SK-N-SH treated with all-trans-retinoic acid at 6 μM for 48 hours (cell line): ENCODE measurements at regions not wholly inside any gene's neighbourhood (a gene's known extent, or its start where the extent isn't known, plus 50 kb on each side); places are given as distances from the start of the nearest gene placed in this dataset.

ENCODE experiments used
- ATAC-seq: fragments of 200-7000 bp; cut with Tn5 transposase; 3 replicates; pipeline ENCODE4 v1.9.1; 2020; ENCODE audit warnings: mild to moderate bottlenecking, moderate library complexity
- ARNTL ChIP-seq: fragments of 450-650 bp; formaldehyde crosslinking; IDR thresholded peaks from 2 replicates; pipeline ENCODE4 v1.5.0; 2020; ENCODE audit warnings: low read depth, mild to moderate bottlenecking, moderate library complexity, borderline replicate concordance
- BACH2 ChIP-seq: fragments of 250-450 bp; sonication (Bioruptor Pico); IDR thresholded peaks from 2 replicates; pipeline ENCODE4 v1.9.0; 2021; ENCODE audit warnings: mild to moderate bottlenecking, borderline replicate concordance
- CSDC2 ChIP-seq: fragments of 250-450 bp; sonication (Bioruptor Pico); IDR thresholded peaks from 2 replicates; pipeline ENCODE4 v1.5.0; 2020; ENCODE audit warnings: mild to moderate bottlenecking, moderate library complexity
- CSRNP3 ChIP-seq: fragments of 250-450 bp; sonication (Bioruptor Pico); IDR thresholded peaks from 2 replicates; pipeline ENCODE4 v1.5.1; 2021; ENCODE audit warnings: mild to moderate bottlenecking, moderate library complexity
- ESRRG ChIP-seq: fragments of 250-450 bp; sonication (Bioruptor Pico); IDR thresholded peaks from 2 replicates; pipeline ENCODE4 v1.6.1; 2021; ENCODE audit warnings: mild to moderate bottlenecking
- GLIS3 ChIP-seq: fragments of 250-450 bp; sonication (Bioruptor Pico); IDR thresholded peaks from 2 replicates; pipeline ENCODE4 v1.5.0; 2020; ENCODE audit warnings: mild to moderate bottlenecking, moderate library complexity
- ISL1 ChIP-seq: fragments of 250-450 bp; sonication (Bioruptor Pico); IDR thresholded peaks from 2 replicates; pipeline ENCODE4 v2.1.2; 2022; ENCODE audit warnings: mild to moderate bottlenecking, moderate library complexity
- OSR1 ChIP-seq: fragments of 250-450 bp; sonication (Bioruptor Pico); IDR thresholded peaks from 2 replicates; pipeline ENCODE4 v1.8.0; 2022; ENCODE audit warnings: moderate library complexity, mild to moderate bottlenecking, inconsistent platforms
- POU6F1 ChIP-seq: fragments of 250-450 bp; sonication (Bioruptor Pico); IDR thresholded peaks from 2 replicates; pipeline ENCODE4 v1.8.0; 2021; ENCODE audit warnings: low read depth, mild to moderate bottlenecking, moderate library complexity, borderline replicate concordance
- PPARA ChIP-seq: fragments of 250-450 bp; sonication (Bioruptor Pico); IDR thresholded peaks from 2 replicates; pipeline ENCODE4 v1.5.0; 2020; ENCODE audit warnings: mild to moderate bottlenecking, borderline replicate concordance
- RARB ChIP-seq: fragments of 250-450 bp; sonication (Bioruptor Pico); IDR thresholded peaks from 2 replicates; pipeline ENCODE4 v1.8.0; 2021; ENCODE audit warnings: mild to moderate bottlenecking, moderate library complexity
- SNAI2 ChIP-seq: fragments of 250-450 bp; sonication (Bioruptor Pico); IDR thresholded peaks from 2 replicates; pipeline ENCODE4 v1.5.0; 2020; ENCODE audit warnings: mild to moderate bottlenecking, moderate library complexity
- TCF4 ChIP-seq: fragments of 250-450 bp; sonication (Bioruptor Pico); IDR thresholded peaks from 2 replicates; pipeline ENCODE4 v1.8.0; 2021; ENCODE audit warnings: mild to moderate bottlenecking, moderate library complexity, borderline replicate concordance
- TOX ChIP-seq: fragments of 250-450 bp; sonication (Bioruptor Pico); IDR thresholded peaks from 2 replicates; pipeline ENCODE4 v1.8.0; 2021; ENCODE audit warnings: mild to moderate bottlenecking, moderate library complexity, borderline replicate concordance
- TSHZ2 ChIP-seq: fragments of 250-450 bp; sonication (Bioruptor Pico); IDR thresholded peaks from 2 replicates; pipeline ENCODE4 v1.5.0; 2020; ENCODE audit warnings: mild to moderate bottlenecking, moderate library complexity
- ZC3H10 ChIP-seq: fragments of 250-450 bp; sonication (Bioruptor Pico); IDR thresholded peaks from 2 replicates; pipeline ENCODE4 v1.5.1; 2021; ENCODE audit warnings: mild to moderate bottlenecking, moderate library complexity
- ZFP30 ChIP-seq: fragments of 450-650 bp; formaldehyde crosslinking; IDR thresholded peaks from 2 replicates; pipeline ENCODE4 v1.5.0; 2022; ENCODE audit warnings: mild to moderate bottlenecking, moderate library complexity
- ZNF565 ChIP-seq: fragments of 450-650 bp; formaldehyde crosslinking; conservative IDR thresholded peaks from 2 replicates; pipeline ENCODE4 v1.5.0; 2020; ENCODE audit warnings: low read depth, mild to moderate bottlenecking, moderate library complexity
- ZNF70 ChIP-seq: fragments of 450-650 bp; formaldehyde crosslinking; IDR thresholded peaks from 2 replicates; pipeline ENCODE4 v1.5.0; 2020; ENCODE audit warnings: mild to moderate bottlenecking, moderate library complexity
- ZNF8 ChIP-seq: fragments of 450-650 bp; formaldehyde crosslinking; IDR thresholded peaks from 2 replicates; pipeline ENCODE4 v1.5.0; 2020; ENCODE audit warnings: mild to moderate bottlenecking, moderate library complexity
- TF ChIP-seq, protein P1 (sequence below): fragments of 250-450 bp; sonication (Bioruptor Pico); IDR thresholded peaks from 2 replicates; pipeline ENCODE4 v1.5.1; 2020; ENCODE audit warnings: low read depth, mild to moderate bottlenecking, moderate library complexity
- TF ChIP-seq, protein P2 (sequence below): fragments of 250-450 bp; sonication (Bioruptor Pico); IDR thresholded peaks from 2 replicates; pipeline ENCODE4 v1.8.0; 2020; ENCODE audit warnings: mild to moderate bottlenecking, moderate library complexity, borderline replicate concordance

- ATAC-seq, result no peak
- TF ChIP-seq ESRRG (CRISPR knock-in tag), result no peak
Observed at GRCh38 chr2:36058953-36059352, 296.6 kb upstream of the CRIM1 start.

DNA sequence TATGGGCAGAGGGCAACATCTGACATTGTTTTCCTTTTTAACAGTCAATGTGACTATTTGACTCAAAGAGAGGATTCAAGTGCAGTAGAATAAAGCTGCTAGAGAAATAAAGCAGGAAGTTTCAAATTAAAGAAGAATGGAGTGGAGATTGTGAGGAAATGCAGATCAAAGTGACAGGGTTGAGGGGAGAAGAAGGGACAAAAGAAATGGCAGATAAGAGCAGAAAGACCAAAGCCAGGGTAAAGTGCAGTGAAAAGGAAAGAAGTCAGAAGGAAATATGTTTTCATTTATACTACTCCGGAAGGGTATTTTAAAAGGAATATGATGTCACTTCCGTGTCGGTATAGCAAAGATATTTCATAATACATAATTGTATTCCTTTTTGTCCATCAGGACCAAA, 297.5 kb upstream of the CRIM1 start:
- TF ChIP-seq TCF4 (CRISPR knock-in tag) (no peak), ZNF70 (CRISPR knock-in tag) (no peak), BACH2 (CRISPR knock-in tag) (no peak), ZC3H10 (CRISPR knock-in tag) (no peak), ARNTL (CRISPR knock-in tag) (no peak), GLIS3 (CRISPR knock-in tag) (no peak)
- TF ChIP-seq, protein P1, sequence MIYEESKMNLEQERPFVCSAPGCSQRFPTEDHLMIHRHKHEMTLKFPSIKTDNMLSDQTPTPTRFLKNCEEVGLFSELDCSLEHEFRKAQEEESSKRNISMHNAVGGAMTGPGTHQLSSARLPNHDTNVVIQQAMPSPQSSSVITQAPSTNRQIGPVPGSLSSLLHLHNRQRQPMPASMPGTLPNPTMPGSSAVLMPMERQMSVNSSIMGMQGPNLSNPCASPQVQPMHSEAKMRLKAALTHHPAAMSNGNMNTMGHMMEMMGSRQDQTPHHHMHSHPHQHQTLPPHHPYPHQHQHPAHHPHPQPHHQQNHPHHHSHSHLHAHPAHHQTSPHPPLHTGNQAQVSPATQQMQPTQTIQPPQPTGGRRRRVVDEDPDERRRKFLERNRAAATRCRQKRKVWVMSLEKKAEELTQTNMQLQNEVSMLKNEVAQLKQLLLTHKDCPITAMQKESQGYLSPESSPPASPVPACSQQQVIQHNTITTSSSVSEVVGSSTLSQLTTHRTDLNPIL (CRISPR knock-in tag), result no peak
- no peak for ATAC-seq

GRCh38 chr2:36052819-36053218, 302.8 kb upstream of the CRIM1 start:
- TF ChIP-seq, protein P2, sequence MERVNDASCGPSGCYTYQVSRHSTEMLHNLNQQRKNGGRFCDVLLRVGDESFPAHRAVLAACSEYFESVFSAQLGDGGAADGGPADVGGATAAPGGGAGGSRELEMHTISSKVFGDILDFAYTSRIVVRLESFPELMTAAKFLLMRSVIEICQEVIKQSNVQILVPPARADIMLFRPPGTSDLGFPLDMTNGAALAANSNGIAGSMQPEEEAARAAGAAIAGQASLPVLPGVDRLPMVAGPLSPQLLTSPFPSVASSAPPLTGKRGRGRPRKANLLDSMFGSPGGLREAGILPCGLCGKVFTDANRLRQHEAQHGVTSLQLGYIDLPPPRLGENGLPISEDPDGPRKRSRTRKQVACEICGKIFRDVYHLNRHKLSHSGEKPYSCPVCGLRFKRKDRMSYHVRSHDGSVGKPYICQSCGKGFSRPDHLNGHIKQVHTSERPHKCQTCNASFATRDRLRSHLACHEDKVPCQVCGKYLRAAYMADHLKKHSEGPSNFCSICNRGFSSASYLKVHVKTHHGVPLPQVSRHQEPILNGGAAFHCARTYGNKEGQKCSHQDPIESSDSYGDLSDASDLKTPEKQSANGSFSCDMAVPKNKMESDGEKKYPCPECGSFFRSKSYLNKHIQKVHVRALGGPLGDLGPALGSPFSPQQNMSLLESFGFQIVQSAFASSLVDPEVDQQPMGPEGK, result no peak
- no peak for TF ChIP-seq SNAI2 (CRISPR knock-in tag)
- TF ChIP-seq POU6F1 (CRISPR knock-in tag), result no peak
- TF ChIP-seq ZC3H10 (CRISPR knock-in tag), result no peak
- TF ChIP-seq RARB (CRISPR knock-in tag), result no peak
- no peak for TF ChIP-seq BACH2 (CRISPR knock-in tag)
- no peak for TF ChIP-seq PPARA
- TF ChIP-seq ZFP30 (CRISPR knock-in tag), result no peak
- TF ChIP-seq TCF4 (CRISPR knock-in tag), result no peak
- TF ChIP-seq OSR1 (CRISPR knock-in tag), result no peak
- no peak for TF ChIP-seq TSHZ2 (CRISPR knock-in tag)
- no peak for TF ChIP-seq TOX (CRISPR knock-in tag)
- ATAC-seq, result no peak

GRCh38 chr2:36044411-36044810, 311.2 kb upstream of the CRIM1 start:
- no peak for ATAC-seq
- TF ChIP-seq CSDC2 (no peak), ARNTL (CRISPR knock-in tag) (no peak), ZNF8 (CRISPR knock-in tag) (no peak), ZNF565 (CRISPR knock-in tag) (no peak), ISL1 (CRISPR knock-in tag) (no peak), BACH2 (CRISPR knock-in tag) (no peak), OSR1 (CRISPR knock-in tag) (no peak), POU6F1 (CRISPR knock-in tag) (no peak), GLIS3 (CRISPR knock-in tag) (no peak), ZC3H10 (CRISPR knock-in tag) (no peak), ZNF70 (CRISPR knock-in tag) (no peak), CSRNP3 (CRISPR knock-in tag) (no peak), PPARA (no peak), ESRRG (CRISPR knock-in tag) (no peak)
- TF ChIP-seq, protein P1 (CRISPR knock-in tag), result no peak
